ENCODE measurements at regions not wholly inside any gene's neighbourhood (a gene's known extent, or its start where the extent isn't known, plus 50 kb on each side); places are given as distances from the start of the nearest gene placed in this dataset.

- no peak overlapping the region for H3K4me3 ChIP-seq (ENCODE audit: low read depth, low read length)
- no peak for TF ChIP-seq CTCF (IDR thresholded peaks at IDR 0.05; ENCODE audit: low read depth, low read length, missing control alignments)
- no peak for DNase-seq (ENCODE audit: low read depth)
Observed at GRCh38 chr4:164287173-164287572, 466.8 kb upstream of the SMIM31 start.

- no peak overlapping the region for H3K4me3 ChIP-seq (ENCODE audit: low read depth, low read length)
- no peak for DNase-seq (ENCODE audit: low read depth)
- TF ChIP-seq CTCF (IDR thresholded peaks at IDR 0.05; ENCODE audit: low read depth, low read length, missing control alignments), result no peak
Observed at GRCh38 chr4:164288578-164288977, 465.4 kb upstream of the SMIM31 start.

DNA sequence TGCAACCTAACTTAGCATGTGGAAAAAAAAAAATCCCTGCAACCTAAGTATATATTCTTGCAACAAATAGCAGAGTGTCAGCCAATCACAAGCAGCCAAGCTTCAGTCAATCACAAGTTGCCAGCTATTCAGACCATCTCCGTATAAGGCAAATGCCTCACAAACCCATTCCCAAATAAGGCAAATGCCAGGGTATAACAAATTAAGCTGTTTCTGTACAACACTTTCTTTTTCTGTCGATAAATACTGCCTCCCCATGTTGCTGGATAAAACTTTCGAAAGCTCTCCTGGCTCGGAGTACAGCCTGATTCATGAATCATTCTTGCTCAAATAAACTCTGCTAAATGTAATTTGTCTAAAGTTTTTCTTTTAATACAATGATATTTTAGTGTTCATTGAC lies 460.7 kb upstream of the SMIM31 start:
- no peak for DNase-seq (ENCODE audit: low read depth)
- TF ChIP-seq CTCF (IDR thresholded peaks at IDR 0.05; ENCODE audit: low read depth, low read length, missing control alignments), result no peak
- H3K4me3 ChIP-seq (ENCODE audit: low read depth, low read length), result no peak overlapping the region

GRCh38 chr4:164293743-164294142 lies 460.2 kb upstream of the SMIM31 start:
- DNase-seq (ENCODE audit: low read depth), result no peak
- H3K4me3 ChIP-seq (ENCODE audit: low read depth, low read length), result no peak overlapping the region
- TF ChIP-seq CTCF (IDR thresholded peaks at IDR 0.05; ENCODE audit: low read depth, low read length, missing control alignments), result no peak

DNA sequence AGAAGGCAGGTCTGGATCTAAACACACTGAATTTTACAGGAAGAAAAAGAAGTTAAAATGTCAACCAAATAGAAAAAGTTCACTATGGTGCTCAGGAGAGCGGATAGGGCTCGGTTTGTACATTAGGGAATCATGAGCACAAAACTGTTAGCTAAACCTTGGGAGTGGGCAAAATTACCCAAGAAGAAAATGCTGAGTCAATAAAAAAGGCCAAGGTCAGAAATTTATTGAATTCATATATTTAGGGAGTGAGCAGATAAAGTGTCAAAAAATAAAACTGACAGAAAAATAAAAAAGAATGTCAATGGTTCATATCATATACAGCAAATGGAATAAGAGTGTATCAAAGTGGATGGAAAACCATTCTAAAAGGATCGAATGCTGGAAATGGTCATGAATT lies 452.5 kb upstream of the SMIM31 start:
- no peak for DNase-seq (ENCODE audit: low read depth)
- H3K4me3 ChIP-seq (ENCODE audit: low read depth, low read length), result no peak overlapping the region
- no peak for TF ChIP-seq CTCF (IDR thresholded peaks at IDR 0.05; ENCODE audit: low read depth, low read length, missing control alignments)

- no peak overlapping the region for H3K4me3 ChIP-seq (ENCODE audit: low read depth, low read length)
- DNase-seq (ENCODE audit: low read depth), result no peak
- no peak for TF ChIP-seq CTCF (IDR thresholded peaks at IDR 0.05; ENCODE audit: low read depth, low read length, missing control alignments)
Observed at GRCh38 chr4:164304101-164304639, 449.8 kb upstream of the SMIM31 start.

- no peak overlapping the region for H3K4me3 ChIP-seq (ENCODE audit: low read depth, low read length)
- TF ChIP-seq CTCF (IDR thresholded peaks at IDR 0.05; ENCODE audit: low read depth, low read length, missing control alignments), result no peak
- no peak for DNase-seq (ENCODE audit: low read depth)
Observed at GRCh38 chr4:164304861-164305260, 449.1 kb upstream of the SMIM31 start.
